IMR-90 (cell line): ENCODE measurements at regions not wholly inside any gene's neighbourhood (a gene's known extent, or its start where the extent isn't known, plus 50 kb on each side); places are given as distances from the start of the nearest gene placed in this dataset.
A peak's percentile ranks its signal among the peaks of the same experiment; 100 is the strongest.

ENCODE experiments used
- ATAC-seq: fragments of 200-7000 bp; cut with Tn5 transposase; 2 replicates; pipeline ENCODE4 v1.9.1; 2020; ENCODE audit warnings: low read depth, mild to moderate bottlenecking, moderate library complexity
- BruUV-seq: library from RNA; stranded (reverse); fragments of 400-500 nt; replicated peaks from 2 replicates; lab custom pipeline; 2021; lab: Mats Ljungman, UMichigan
- CTCF ChIA-PET: fragments of 300-600 bp; formaldehyde crosslinking; extraction: SDS; loops from one replicate; lab custom pipeline; 2021; ENCODE audit warnings: antibody characterized with exemption; lab: Yijun Ruan, JAX
- POLR2A ChIA-PET: fragments of 300-600 bp; sonication (Branson Sonifier 250); formaldehyde crosslinking; loops from one replicate; lab custom pipeline; 2022; ENCODE audit warnings: antibody characterized with exemption; ENCODE audit not compliant: unreplicated experiment; lab: Charles Lee
- DNase-seq: peaks from one replicate; pipeline ENCODE4 v3.0.0; 2013
- H2AFZ ChIP-seq: replicated peaks from 2 replicates; pipeline ENCODE3; 2013; ENCODE audit warnings: low read length, mild to moderate bottlenecking; ENCODE audit not compliant: poor library complexity
- H2AK5ac ChIP-seq: 2 replicates; pipeline ENCODE4 v1.6.1; 2013; ENCODE audit warnings: low read depth, low read length, inconsistent platforms
- H2AK9ac ChIP-seq: replicated peaks from 2 replicates; pipeline ENCODE3; 2013; ENCODE audit warnings: mild to moderate bottlenecking, low read depth, low read length, moderate library complexity; ENCODE audit not compliant: poor library complexity
- H2BK120ac ChIP-seq: 2 replicates; pipeline ENCODE4 v1.6.1; 2013; ENCODE audit warnings: low read depth, low read length, inconsistent platforms
- H2BK15ac ChIP-seq: 3 replicates; pipeline ENCODE4 v1.6.1; 2013; ENCODE audit warnings: low read depth, low read length, inconsistent platforms
- H2BK20ac ChIP-seq: 2 replicates; pipeline ENCODE4 v1.6.1; 2013; ENCODE audit warnings: low read depth, mild to moderate bottlenecking, inconsistent platforms, low read length, moderate library complexity
- H2BK5ac ChIP-seq: 2 replicates; pipeline ENCODE4 v1.6.1; 2013; ENCODE audit warnings: mild to moderate bottlenecking, low read depth, low read length, inconsistent platforms; ENCODE audit not compliant: poor library complexity, severe bottlenecking
- H3K14ac ChIP-seq: replicated peaks from 2 replicates; pipeline ENCODE4 v1.6.1; 2013; ENCODE audit warnings: low read depth, low read length, inconsistent platforms
- H3K18ac ChIP-seq: 2 replicates; pipeline ENCODE4 v1.6.1; 2013; ENCODE audit warnings: low read depth, low read length, control low read depth
- H3K23ac ChIP-seq: 2 replicates; pipeline ENCODE4 v1.6.1; 2013; ENCODE audit warnings: low read depth, low read length, inconsistent platforms
- H3K27ac ChIP-seq: 2 replicates; pipeline ENCODE4 v1.5.1; 2013; ENCODE audit warnings: mild to moderate bottlenecking, control low read depth, low read length; ENCODE audit not compliant: insufficient read depth
- H3K27me3 ChIP-seq: 2 replicates; pipeline ENCODE4 v1.6.1; 2013; ENCODE audit warnings: low read length; ENCODE audit not compliant: control insufficient read depth, insufficient read depth
- H3K36me3 ChIP-seq: 2 replicates; pipeline ENCODE4 v1.6.1; 2013; ENCODE audit warnings: low read length, mixed read lengths; ENCODE audit not compliant: control insufficient read depth, insufficient read depth
- H3K4ac ChIP-seq: 2 replicates; pipeline ENCODE4 v1.6.1; 2013; ENCODE audit warnings: low read depth, low read length, inconsistent platforms
- H3K4me1 ChIP-seq: 2 replicates; pipeline ENCODE4 v1.6.1; 2013; ENCODE audit warnings: low read length, mixed read lengths; ENCODE audit not compliant: control insufficient read depth, insufficient read depth
- H3K4me2 ChIP-seq: 2 replicates; pipeline ENCODE4 v1.6.1; 2013; ENCODE audit warnings: low read depth, mild to moderate bottlenecking, control low read depth, low read length, moderate library complexity
- H3K4me3 ChIP-seq: 2 replicates; pipeline ENCODE4 v1.5.1; 2013; ENCODE audit warnings: low read depth, mild to moderate bottlenecking, control low read depth, low read length, moderate library complexity; ENCODE audit not compliant: insufficient read depth
- H3K56ac ChIP-seq: 2 replicates; pipeline ENCODE4 v1.6.1; 2013; ENCODE audit warnings: low read length, inconsistent platforms; ENCODE audit not compliant: insufficient read depth; ENCODE audit errors: extremely low read depth
- H3K79me1 ChIP-seq, 2 experiments: 2 replicates each; pipeline ENCODE4 v1.6.1; 2013; ENCODE audit warnings: low read length in 2 of 2, inconsistent platforms in 1 of 2, low read depth in 1 of 2
- H3K9ac ChIP-seq: 2 replicates; pipeline ENCODE4 v1.6.1; 2013; ENCODE audit warnings: low read depth, low read length, control low read depth
- H3K9me1 ChIP-seq: 2 replicates; pipeline ENCODE4 v1.6.1; 2013; ENCODE audit warnings: low read length, inconsistent platforms; ENCODE audit not compliant: insufficient read depth
- H3K9me3 ChIP-seq: 2 replicates; pipeline ENCODE4 v1.6.1; 2013; ENCODE audit warnings: low read length; ENCODE audit not compliant: control insufficient read depth, insufficient read depth
- H4K20me1 ChIP-seq: 2 replicates; pipeline ENCODE4 v1.6.1; 2013; ENCODE audit warnings: low read length, inconsistent platforms; ENCODE audit not compliant: insufficient read depth
- H4K5ac ChIP-seq: 2 replicates; pipeline ENCODE4 v1.6.1; 2013; ENCODE audit warnings: mild to moderate bottlenecking, low read depth, low read length, control low read depth
- H4K8ac ChIP-seq, 2 experiments: 2 replicates each; pipeline ENCODE4 v1.6.1; 2013; ENCODE audit warnings: low read depth in 2 of 2, low read length in 2 of 2, control low read depth in 1 of 2, inconsistent platforms in 1 of 2
- H4K91ac ChIP-seq: 2 replicates; pipeline ENCODE4 v1.6.1; 2013; ENCODE audit warnings: low read depth, low read length, inconsistent platforms; ENCODE audit not compliant: insufficient read depth
- BHLHE40 ChIP-seq: fragments of 150-350 bp; IDR thresholded peaks from 2 replicates; pipeline ENCODE4 v1.6.1; 2016; ENCODE audit warnings: mild to moderate bottlenecking, low read depth, low read length
- CHD1 ChIP-seq: IDR thresholded peaks from 2 replicates; pipeline ENCODE4 v1.6.1; 2012; ENCODE audit warnings: low read depth, low read length, improper control_type of control experiment
- SMC3 ChIP-seq: fragments of 150-350 bp; IDR thresholded peaks from 2 replicates; pipeline ENCODE4 v1.6.1; 2016; ENCODE audit warnings: low read depth, mild to moderate bottlenecking, antibody characterized with exemption, low read length, moderate library complexity
- WGBS, 2 experiments: methylation state at CpG; one replicate each; pipeline versions ENCODE4 v1.1.5 to v1.1.7; 2013; ENCODE audit warnings: missing lambda C conversion rate in 2 of 2; ENCODE audit not compliant: insufficient read length in 1 of 2; ENCODE audit errors: extremely low coverage in 2 of 2; 5-methylcytosine and 5-hydroxymethylcytosine counted together
- dilution Hi-C: fragments of 300-500 bp; cut with HindIII; formaldehyde crosslinking; loops from one replicate; pipeline ENCODE4 v1.14.3; 2018; ENCODE audit warnings: low sequenced_read_pairs; ENCODE audit not compliant: unreplicated experiment
- in situ Hi-C: fragments of 300-500 bp; cut with MboI; formaldehyde crosslinking; loops from 3 replicates; pipeline ENCODE4 v1.14.3; 2019; ENCODE audit warnings: low sequenced_read_pairs, inconsistent platforms, mixed read lengths
- intact Hi-C: fragments of 100-400 bp; cut with micrococcal nuclease; formaldehyde crosslinking; loops from 2 replicates; pipeline ENCODE4 v1.10.0; 2022

- H2AFZ ChIP-seq: no peak overlapping the region
These were observed 87.5 kb upstream of the PTPN13 start for GRCh38 chr4:86506591-86506990.

More at GRCh38 chr4:86506591-86506990, 87.5 kb upstream of the PTPN13 start:
- BruUV-seq: no TSS peak
- Histone ChIP-seq H3K56ac (no peak overlapping the region), H3K9ac (no peak overlapping the region), H3K23ac (peak overlapping the region; percentile 53; the same call in 1 of the 2 replicates), H3K18ac (peak overlapping the region; percentile 3; the same call in 1 of the 2 replicates), H4K8ac (peak overlapping the region in 1 of 2 experiments; percentile 77; a peak in 1 of 4 replicates), H4K20me1 (no peaks in the 10 kb centered on the region), H2BK5ac (no peak overlapping the region), H4K5ac (no peak overlapping the region), H2AK5ac (0 out of 2 replicates have a peak overlapping the region, but pooled peaks have one; percentile 47), H3K4ac (peak overlapping the region; percentile 20; the same call in 1 of the 2 replicates), H2AK9ac (no peak overlapping the region), H2BK20ac (0 out of 2 replicates have a peak overlapping the region, but pooled peaks have one; percentile 16), H2BK15ac (peak overlapping the region; percentile 50; the same call in 1 of the 3 replicates), H3K9me1 (peaks cover 3% of the 10 kb centered on the region; the same call in 1 of the 2 replicates), H3K4me3 (no peak overlapping the region), H3K27me3 (no peaks in the 10 kb centered on the region), H3K79me1 (no peaks in the 10 kb centered on the region), H2BK120ac (peak overlapping the region; percentile 78), H3K4me2 (no peak overlapping the region), H4K91ac (no peak overlapping the region), H3K27ac (no peak overlapping the region), H3K9me3 (no peaks in the 10 kb centered on the region), H3K36me3 (no peaks in the 10 kb centered on the region), H3K14ac (0 out of 2 replicates have a peak overlapping the region, but pooled peaks have one; percentile 66), H3K4me1 (peaks cover 4% of the 10 kb centered on the region)
- TF ChIP-seq CHD1 (no peak), SMC3 (no peak), BHLHE40 (no peak)
- WGBS, 2 experiments: no CpG with 5 or more reads among the region's 1 CpG
- POLR2A ChIA-PET: no interaction called here
- DNase-seq: no peak
- peak; percentile 13; the same call in 1 of the 2 replicates for ATAC-seq
- in situ Hi-C loops (loop anchor here (25.0 kb wide), 1 partner anchor 731 kb away; no protein-coding TSS in a partner anchor), intact Hi-C loops (no loop called here), dilution Hi-C loops (no loop called here)
- CTCF ChIA-PET: interaction anchor here (2.1 kb wide), 1 partner anchor 11 kb away, joined by 8 read pairs; no protein-coding TSS in a partner anchor
